Dedifferentiated amniotic fluid mesenchymal stem cell (primary cell): ENCODE measurements at regions not wholly inside any gene's neighbourhood (a gene's known extent, or its start where the extent isn't known, plus 50 kb on each side); places are given as distances from the start of the nearest gene placed in this dataset.

Experiments
- DNase-seq: peaks from one replicate; pipeline ENCODE4 v3.0.0-alpha.2; 2016; ENCODE audit errors: extremely low spot score

- DNase-seq, result no peak
These were observed 776.4 kb downstream of the TECRL start for GRCh38 chr4:63632858-63633257.

GRCh38 chr4:63620271-63620670 is 789.0 kb downstream of the TECRL start:
- DNase-seq, result no peak

GRCh38 chr4:63619771-63620170 is 789.5 kb downstream of the TECRL start:
- no peak for DNase-seq

- DNase-seq, result no peak
These were observed 790.1 kb downstream of the TECRL start for GRCh38 chr4:63618883-63619718.

GRCh38 chr4:63607169-63607872 is 801.9 kb downstream of the TECRL start:
- DNase-seq, result no peak

- no peak for DNase-seq
These were observed 819.5 kb downstream of the TECRL start for GRCh38 chr4:63589796-63590195.

GRCh38 chr4:63583561-63583960 is 825.7 kb downstream of the TECRL start:
- DNase-seq, result no peak

GRCh38 chr4:63583007-63583406 is 826.2 kb downstream of the TECRL start:
- no peak for DNase-seq

GRCh38 chr4:63580796-63581475 is 828.3 kb downstream of the TECRL start:
- no peak for DNase-seq

GRCh38 chr4:63578383-63578782 is 830.9 kb downstream of the TECRL start:
- DNase-seq, result no peak

- DNase-seq, result no peak
These were observed 842.6 kb downstream of the TECRL start for GRCh38 chr4:63566658-63567057.

GRCh38 chr4:63563288-63564014 is 845.8 kb downstream of the TECRL start:
- DNase-seq, result no peak

- no peak for DNase-seq
These were observed 850.5 kb downstream of the TECRL start for GRCh38 chr4:63558709-63559108.

- DNase-seq, result no peak
These were observed 852.9 kb downstream of the TECRL start for GRCh38 chr4:63556332-63556731.

- DNase-seq, result no peak
These were observed 856.1 kb downstream of the TECRL start for GRCh38 chr4:63553123-63553522.

- DNase-seq, result no peak
These were observed 867.4 kb downstream of the TECRL start for GRCh38 chr4:63541828-63542227.

GRCh38 chr4:63529581-63530337 is 879.5 kb downstream of the TECRL start:
- peak; percentile 0 for DNase-seq

- no peak for DNase-seq
These were observed 880.8 kb downstream of the TECRL start for GRCh38 chr4:63528256-63528991.

- no peak for DNase-seq
These were observed 883.0 kb downstream of the TECRL start for GRCh38 chr4:63526251-63526650.

GRCh38 chr4:63524764-63525163 is 884.5 kb downstream of the TECRL start:
- DNase-seq, result no peak
